ENCODE measurements at regions not wholly inside any gene's neighbourhood (a gene's known extent, or its start where the extent isn't known, plus 50 kb on each side); places are given as distances from the start of the nearest gene placed in this dataset.

DNA sequence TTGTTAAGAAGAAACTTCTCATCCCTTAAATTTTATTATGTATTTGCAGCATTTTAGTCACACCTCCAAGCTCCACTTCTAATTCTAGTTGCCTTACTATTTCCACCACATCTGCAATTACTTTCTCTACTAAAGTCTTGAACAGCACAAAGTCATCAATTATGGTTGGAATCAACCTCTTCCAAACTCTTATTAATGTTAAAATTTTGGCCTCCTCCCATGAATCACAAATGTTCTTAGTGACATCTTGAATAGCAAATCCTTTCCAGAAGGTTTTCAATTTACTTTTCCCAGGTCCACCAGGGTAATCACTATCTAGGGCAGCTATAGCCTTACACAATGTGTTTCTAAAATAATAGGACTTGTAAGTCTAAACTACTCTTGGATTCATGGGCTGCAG is 126.3 kb upstream of the POM121L12 start:
- TF ChIP-seq, protein P1, sequence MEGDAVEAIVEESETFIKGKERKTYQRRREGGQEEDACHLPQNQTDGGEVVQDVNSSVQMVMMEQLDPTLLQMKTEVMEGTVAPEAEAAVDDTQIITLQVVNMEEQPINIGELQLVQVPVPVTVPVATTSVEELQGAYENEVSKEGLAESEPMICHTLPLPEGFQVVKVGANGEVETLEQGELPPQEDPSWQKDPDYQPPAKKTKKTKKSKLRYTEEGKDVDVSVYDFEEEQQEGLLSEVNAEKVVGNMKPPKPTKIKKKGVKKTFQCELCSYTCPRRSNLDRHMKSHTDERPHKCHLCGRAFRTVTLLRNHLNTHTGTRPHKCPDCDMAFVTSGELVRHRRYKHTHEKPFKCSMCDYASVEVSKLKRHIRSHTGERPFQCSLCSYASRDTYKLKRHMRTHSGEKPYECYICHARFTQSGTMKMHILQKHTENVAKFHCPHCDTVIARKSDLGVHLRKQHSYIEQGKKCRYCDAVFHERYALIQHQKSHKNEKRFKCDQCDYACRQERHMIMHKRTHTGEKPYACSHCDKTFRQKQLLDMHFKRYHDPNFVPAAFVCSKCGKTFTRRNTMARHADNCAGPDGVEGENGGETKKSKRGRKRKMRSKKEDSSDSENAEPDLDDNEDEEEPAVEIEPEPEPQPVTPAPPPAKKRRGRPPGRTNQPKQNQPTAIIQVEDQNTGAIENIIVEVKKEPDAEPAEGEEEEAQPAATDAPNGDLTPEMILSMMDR (IDR thresholded peaks at IDR 0.05; ENCODE audit: borderline replicate concordance, insufficient read depth, low read depth, low read length): no peak
- no peak overlapping the region for H3K4me3 ChIP-seq (ENCODE audit: low read depth, low read length)

GRCh38 chr7:52897713-52898112 is 137.7 kb upstream of the POM121L12 start:
- TF ChIP-seq, protein P1 (IDR thresholded peaks at IDR 0.05; ENCODE audit: borderline replicate concordance, insufficient read depth, low read depth, low read length): no peak
- no peak overlapping the region for H3K4me3 ChIP-seq (ENCODE audit: low read depth, low read length)

- TF ChIP-seq, protein P1 (IDR thresholded peaks at IDR 0.05; ENCODE audit: borderline replicate concordance, insufficient read depth, low read depth, low read length): no peak
- H3K4me3 ChIP-seq (ENCODE audit: low read depth, low read length): no peak overlapping the region
Observed at GRCh38 chr7:52897288-52897687, 138.1 kb upstream of the POM121L12 start.

DNA sequence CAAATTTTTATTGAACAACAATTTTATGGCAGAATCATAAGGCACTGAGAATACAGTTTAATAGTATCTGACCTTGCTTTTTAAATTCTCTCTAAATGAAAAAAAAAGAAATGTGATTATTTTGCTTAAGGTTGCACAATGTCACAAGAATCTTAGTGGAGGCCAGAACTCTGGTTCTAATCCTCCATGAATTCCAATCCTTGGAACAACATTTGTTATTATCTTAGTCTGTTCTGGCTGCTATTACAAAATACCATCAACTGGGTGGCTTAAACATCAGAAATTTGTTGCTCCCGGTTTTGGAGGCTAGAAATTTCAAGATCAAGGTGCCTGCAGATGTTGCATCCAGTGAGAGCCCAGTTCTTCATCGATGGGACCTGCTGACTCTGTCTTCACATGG is 158.2 kb upstream of the POM121L12 start:
- TF ChIP-seq, protein P1 (IDR thresholded peaks at IDR 0.05; ENCODE audit: borderline replicate concordance, insufficient read depth, low read depth, low read length): no peak
- no peak overlapping the region for H3K4me3 ChIP-seq (ENCODE audit: low read depth, low read length)

DNA sequence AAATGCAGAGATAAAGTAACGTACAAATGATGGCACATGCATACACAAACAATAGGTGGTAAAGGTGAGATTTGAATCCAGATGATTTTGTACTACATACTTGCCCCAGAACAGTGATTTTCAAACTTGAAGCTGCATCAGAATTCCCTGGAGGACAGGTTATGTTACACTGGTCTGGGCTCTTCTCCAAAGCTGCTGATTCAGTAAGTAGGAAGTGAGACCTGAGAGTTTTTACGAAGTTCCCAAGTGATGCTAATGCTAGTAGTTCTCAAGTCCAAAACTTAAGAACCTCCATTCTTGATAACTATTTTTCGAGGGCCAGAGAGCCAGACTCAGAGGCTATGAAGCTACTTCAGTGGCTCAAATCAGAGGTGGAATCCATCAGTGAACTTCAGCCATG is 159.0 kb upstream of the POM121L12 start:
- TF ChIP-seq, protein P1 (IDR thresholded peaks at IDR 0.05; ENCODE audit: borderline replicate concordance, insufficient read depth, low read depth, low read length): no peak

DNA sequence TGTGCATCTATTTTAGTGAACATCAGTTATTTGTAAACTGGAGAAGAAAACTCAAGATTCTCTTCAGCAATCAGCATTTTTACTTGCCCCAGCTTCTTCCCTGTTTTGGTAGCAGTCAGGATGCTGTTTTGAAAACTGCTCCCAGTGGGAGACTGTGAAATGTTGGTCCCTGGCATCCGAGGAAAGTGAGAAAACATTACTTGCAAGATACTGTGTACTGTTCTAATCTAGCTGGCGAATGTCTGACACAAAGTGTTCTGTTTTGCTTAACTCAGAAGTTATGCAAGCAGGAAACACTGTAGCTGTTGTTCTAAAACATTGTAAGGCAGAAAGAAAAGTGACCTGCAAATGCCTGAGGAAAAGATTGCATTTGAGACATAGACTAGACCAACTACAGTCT is 171.8 kb upstream of the POM121L12 start:
- TF ChIP-seq, protein P1 (IDR thresholded peaks at IDR 0.05; ENCODE audit: borderline replicate concordance, insufficient read depth, low read depth, low read length): no peak
- H3K4me3 ChIP-seq (ENCODE audit: low read depth, low read length): no peak overlapping the region

More for the DNA sequence above, 159.0 kb upstream of the POM121L12 start:
- H3K4me3 ChIP-seq (ENCODE audit: low read depth, low read length): no peak overlapping the region

GRCh38 chr7:52862321-52862720 is 173.1 kb upstream of the POM121L12 start:
- no peak overlapping the region for H3K4me3 ChIP-seq (ENCODE audit: low read depth, low read length)
- TF ChIP-seq, protein P1 (IDR thresholded peaks at IDR 0.05; ENCODE audit: borderline replicate concordance, insufficient read depth, low read depth, low read length): no peak
